ENCODE measurements at regions not wholly inside any gene's neighbourhood (a gene's known extent, or its start where the extent isn't known, plus 50 kb on each side); places are given as distances from the start of the nearest gene placed in this dataset.

- Histone ChIP-seq H3K4me2 (ENCODE audit: insufficient read depth in 1 of 2, low read depth in 2 of 2, low read length in 2 of 2) (peak overlapping the region in 1 of 2 experiments; percentile 34; a peak in 3 of 4 replicates), H3K36me3 (ENCODE audit: control insufficient read depth in 2 of 4, insufficient read depth in 4 of 4, low read length in 3 of 4) (no peaks in the 10 kb centered on the region), H2BK5ac (ENCODE audit: low read depth, low read length) (peak overlapping the region; percentile 39; the same call in 1 of the 2 replicates), H4K91ac (replicated peaks; ENCODE audit: insufficient read length, low read length) (peak overlapping the region; percentile 94), H3K56ac (replicated peaks; ENCODE audit: insufficient read length, low read depth, low read length) (no peak overlapping the region), H2BK120ac (replicated peaks; ENCODE audit: low read depth, low read length) (peak overlapping the region; percentile 88), H2AFZ (ENCODE audit: low read length) (no peak overlapping the region), H4K5ac (ENCODE audit: insufficient read length, low read depth, low read length) (no peak overlapping the region), H3K23ac (ENCODE audit: insufficient read length) (no peak overlapping the region), H3K79me1 (ENCODE audit: low read depth, low read length) (no peaks in the 10 kb centered on the region), H3K79me2 (ENCODE audit: control insufficient read depth in 1 of 2, insufficient read depth in 2 of 2, low read length in 2 of 2) (no peaks in the 10 kb centered on the region), H3K14ac (ENCODE audit: insufficient read length) (no peak overlapping the region), H3K27ac (ENCODE audit: low read depth, low read length) (no peak overlapping the region), H3K9me3 (ENCODE audit: insufficient read depth in 2 of 2, low read depth in 1 of 2, low read length in 1 of 2) (no peaks in the 10 kb centered on the region), H3K23me2 (ENCODE audit: low read depth, low read length) (no peaks in the 10 kb centered on the region), H3K4me1 (replicated peaks in 1 of 4; ENCODE audit: control insufficient read depth in 3 of 4, insufficient read depth in 4 of 4, low read length in 3 of 4) (peaks cover 0 to 19% (median 11%) of the 10 kb centered on the region in 4 experiments; a peak in 4 of 7 replicates), H3K9ac (replicated peaks in 1 of 4; ENCODE audit: extremely low read depth in 1 of 4, low read depth in 3 of 4, low read length in 3 of 4) (no peak overlapping the region), H3K27me3 (replicated peaks in 1 of 4; ENCODE audit: control insufficient read depth in 3 of 4, extremely low read depth in 1 of 4, insufficient read depth in 3 of 4, low read length in 3 of 4) (no peaks in the 10 kb centered on the region), H2AK5ac (ENCODE audit: low read depth, low read length) (0 out of 2 replicates have a peak overlapping the region, but pooled peaks have one; percentile 4), H4K8ac (ENCODE audit: extremely low read depth, insufficient read depth, low read length) (no peak overlapping the region), H2BK15ac (ENCODE audit: low read length) (no peak overlapping the region), H3K18ac (ENCODE audit: extremely low read depth, low read length) (peak overlapping the region; percentile 84), H3K4ac (replicated peaks; ENCODE audit: insufficient read length, low read depth, low read length) (no peak overlapping the region), H3K4me3 (ENCODE audit: extremely low read depth in 1 of 4, insufficient read depth in 2 of 4, low read depth in 3 of 4, low read length in 4 of 4) (no peak overlapping the region; a peak in 1 of 8 replicates), H2BK20ac (ENCODE audit: low read length) (peak overlapping the region; percentile 68; the same call in 1 of the 2 replicates), H2BK12ac (ENCODE audit: low read depth, low read length) (peak overlapping the region; percentile 32), H4K20me1 (replicated peaks in 1 of 2; ENCODE audit: control insufficient read depth in 1 of 2, insufficient read depth in 2 of 2, low read length in 2 of 2) (no peaks in the 10 kb centered on the region)
- 55% methylated on average over 4 of the region's 4 CpGs; no CpG with 5 or more reads in 1 of the 2 experiments for WGBS, 2 experiments (ENCODE audit: extremely low coverage in 1 of 2, insufficient coverage in 1 of 2, insufficient read length in 1 of 2, insufficient replicate concordance in 2 of 2, low coverage in 1 of 2, low lambda C conversion rate in 2 of 2, missing lambda C conversion rate in 1 of 2)
- ChIA-PET CTCF (ENCODE audit: partially characterized antibody) (interaction anchor here (0.6 to 1.1 kb wide), 4 partner anchors 54 to 427 kb away, joined by 3 to 5 read pairs (median 3); no protein-coding TSS in a partner anchor), POLR2A (ENCODE audit: partially characterized antibody) (interaction anchor here (0.9 to 1.9 kb wide), 3 partner anchors 13 to 25 kb away, joined by 4 to 7 read pairs (median 5); no protein-coding TSS in a partner anchor)
- FAIRE-seq (peak; percentile 74), DNase-seq (ENCODE audit: low read depth in 1 of 2, low spot score in 2 of 2) (no peak)
- TF ChIP-seq CEBPB (IDR thresholded peaks at IDR 0.05; ENCODE audit: low read depth, low read length) (0 out of 2 replicates have a peak, but pooled peaks have one; percentile 27), BCL11A (IDR thresholded peaks at IDR 0.05; ENCODE audit: low read depth in 2 of 2, low read length in 2 of 2) (no peak), ATF2 (IDR thresholded peaks at IDR 0.05; ENCODE audit: low read length) (no peak), CBX8 (IDR thresholded peaks at IDR 0.05; ENCODE audit: borderline replicate concordance, low read depth, low read length) (no peak), NANOG (IDR thresholded peaks at IDR 0.05; ENCODE audit: insufficient read depth, low read depth, low read length, poor library complexity, severe bottlenecking) (peak; percentile 86)
Observed at GRCh38 chr2:173797586-173798263, 167.4 kb downstream of the SP3 start.
